ENCODE measurements at regions not wholly inside any gene's neighbourhood (a gene's known extent, or its start where the extent isn't known, plus 50 kb on each side); places are given as distances from the start of the nearest gene placed in this dataset.

GRCh38 chr5:148952097-148952867 lies 110.6 kb downstream of the SH3TC2 start:
- H4K20me1 ChIP-seq (ENCODE audit: insufficient read depth, low read length): no peaks in the 10 kb centered on the region
- no peaks in the 10 kb centered on the region for H3K4me1 ChIP-seq (ENCODE audit: control insufficient read depth, insufficient read depth, low read length)
- no peak overlapping the region for H2BK5ac ChIP-seq (ENCODE audit: low read depth, low read length, poor library complexity, severe bottlenecking)
- no peak overlapping the region for H3K23ac ChIP-seq (ENCODE audit: low read depth, low read length)
- no peak overlapping the region for H3K27ac ChIP-seq (ENCODE audit: insufficient read depth, low read length)
- H2AK9ac ChIP-seq (replicated peaks; ENCODE audit: low read depth, low read length, poor library complexity): no peak overlapping the region
- H4K91ac ChIP-seq (ENCODE audit: insufficient read depth, low read depth, low read length): no peak overlapping the region
- no peak overlapping the region for H4K8ac ChIP-seq (ENCODE audit: low read depth in 2 of 2, low read length in 2 of 2)
- intact Hi-C loops (cut with micrococcal nuclease) (no loop called here), dilution Hi-C loops (cut with HindIII; ENCODE audit: low sequenced_read_pairs, unreplicated experiment) (no loop called here), in situ Hi-C loops (cut with MboI; ENCODE audit: low sequenced_read_pairs) (no loop called here)
- TF ChIP-seq RCOR1 (IDR thresholded peaks at IDR 0.05; ENCODE audit: insufficient replicate concordance, low read length) (no peak), ELK1 (IDR thresholded peaks at IDR 0.05; ENCODE audit: borderline replicate concordance, low read depth, low read length) (no peak), BHLHE40 (IDR thresholded peaks at IDR 0.05; ENCODE audit: low read depth, low read length) (no peak), CHD1 (IDR thresholded peaks at IDR 0.05; ENCODE audit: low read depth, low read length) (no peak), RAD21 (IDR thresholded peaks at IDR 0.05; ENCODE audit: low read length) (no peak), MXI1 (IDR thresholded peaks at IDR 0.05; ENCODE audit: borderline replicate concordance, low read depth, low read length) (no peak), FOS (IDR thresholded peaks at IDR 0.05; ENCODE audit: low read depth, low read length) (no peak), POLR2A (IDR thresholded peaks at IDR 0.05; ENCODE audit: low read depth, low read length) (no peak), NFE2L2 (IDR thresholded peaks at IDR 0.05; ENCODE audit: low read depth, low read length) (no peak), MAZ (IDR thresholded peaks at IDR 0.05; ENCODE audit: borderline replicate concordance, low read depth, low read length) (no peak), RFX5 (IDR thresholded peaks at IDR 0.05; ENCODE audit: low read depth, low read length) (no peak), CEBPB (IDR thresholded peaks at IDR 0.05; ENCODE audit: low read depth, low read length) (no peak)
- TF ChIP-seq, protein P1, sequence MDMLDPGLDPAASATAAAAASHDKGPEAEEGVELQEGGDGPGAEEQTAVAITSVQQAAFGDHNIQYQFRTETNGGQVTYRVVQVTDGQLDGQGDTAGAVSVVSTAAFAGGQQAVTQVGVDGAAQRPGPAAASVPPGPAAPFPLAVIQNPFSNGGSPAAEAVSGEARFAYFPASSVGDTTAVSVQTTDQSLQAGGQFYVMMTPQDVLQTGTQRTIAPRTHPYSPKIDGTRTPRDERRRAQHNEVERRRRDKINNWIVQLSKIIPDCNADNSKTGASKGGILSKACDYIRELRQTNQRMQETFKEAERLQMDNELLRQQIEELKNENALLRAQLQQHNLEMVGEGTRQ (IDR thresholded peaks at IDR 0.05; ENCODE audit: low read depth, low read length): no peak
- no peak overlapping the region for H4K5ac ChIP-seq (ENCODE audit: low read depth, low read length)
- POLR2A ChIA-PET (ENCODE audit: unreplicated experiment): no interaction called here
- H2BK20ac ChIP-seq (ENCODE audit: low read depth, low read length): no peak overlapping the region
- H3K79me1 ChIP-seq (ENCODE audit: low read depth in 1 of 2, low read length in 2 of 2): no peaks in the 10 kb centered on the region
- no TSS peak for BruUV-seq (replicated peaks)
- H3K4me2 ChIP-seq (ENCODE audit: low read depth, low read length): no peak overlapping the region
- H3K9me1 ChIP-seq (ENCODE audit: insufficient read depth, low read length): no peaks in the 10 kb centered on the region
- no peak overlapping the region for H3K56ac ChIP-seq (ENCODE audit: extremely low read depth, insufficient read depth, low read length)
- H2AK5ac ChIP-seq (ENCODE audit: low read depth, low read length): no peak overlapping the region
- H3K18ac ChIP-seq (ENCODE audit: low read depth, low read length): no peak overlapping the region
- H3K36me3 ChIP-seq (ENCODE audit: control insufficient read depth, insufficient read depth, low read length): no peaks in the 10 kb centered on the region
- CTCF ChIA-PET: interaction anchor here (1.5 kb wide), 1 partner anchor 211 kb away, joined by 4 read pairs; no protein-coding TSS in a partner anchor
- H2BK120ac ChIP-seq (ENCODE audit: low read depth, low read length): no peak overlapping the region
- H2AFZ ChIP-seq (replicated peaks; ENCODE audit: low read length, poor library complexity): no peak overlapping the region
- H3K4ac ChIP-seq (ENCODE audit: low read depth, low read length): no peak overlapping the region
- no peak for ATAC-seq (ENCODE audit: low read depth)
- DNase-seq: no peak
- H2BK15ac ChIP-seq (ENCODE audit: low read depth, low read length): no peak overlapping the region
- no peak overlapping the region for H3K14ac ChIP-seq (replicated peaks; ENCODE audit: low read depth, low read length)
- no CpG with 5 or more reads among the region's 8 CpGs for WGBS, 2 experiments (ENCODE audit: extremely low coverage in 2 of 2, insufficient read length in 1 of 2)
- no peaks in the 10 kb centered on the region for H3K27me3 ChIP-seq (ENCODE audit: control insufficient read depth, insufficient read depth, low read length)
- no peak overlapping the region for H3K4me3 ChIP-seq (ENCODE audit: insufficient read depth, low read depth, low read length)
- H3K9ac ChIP-seq (ENCODE audit: low read depth, low read length): no peak overlapping the region
- no peaks in the 10 kb centered on the region for H3K9me3 ChIP-seq (ENCODE audit: control insufficient read depth, insufficient read depth, low read length)

Measured in IMR-90 (cell line).